ENCODE measurements at regions not wholly inside any gene's neighbourhood (a gene's known extent, or its start where the extent isn't known, plus 50 kb on each side); places are given as distances from the start of the nearest gene placed in this dataset.

DNA sequence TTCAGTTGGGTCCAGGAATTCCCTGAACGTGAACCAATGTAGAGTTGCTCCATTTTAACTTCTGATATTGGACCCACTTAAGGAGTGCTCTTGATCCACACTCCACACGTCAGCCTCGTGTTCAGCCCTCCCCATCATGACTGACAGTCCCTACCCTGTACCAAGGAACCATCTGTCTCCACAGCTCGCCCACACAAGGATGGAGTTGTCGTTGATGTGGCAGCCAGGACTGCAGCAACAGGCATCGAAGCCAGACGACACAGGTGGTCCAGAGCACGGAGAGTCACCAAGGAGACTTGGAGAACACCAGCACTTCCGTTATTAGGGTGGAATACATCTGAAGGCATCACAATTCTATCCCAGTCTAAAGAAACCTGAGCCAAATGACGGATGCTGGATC is 472.1 kb upstream of the NR3C2 start:
- no peak overlapping the region for H2AFZ ChIP-seq (ENCODE audit: low read length)
- in situ Hi-C loops (cut with HindIII; ENCODE audit: extremely low pct_ligation_motif_present, low pct_unique_long_range_greater_than_20kb): no loop called here
- no peaks in the 10 kb centered on the region for H3K79me2 ChIP-seq (ENCODE audit: insufficient read depth, low read length)
- H3K4me3 ChIP-seq (replicated peaks in 1 of 3; ENCODE audit: insufficient read depth in 1 of 3, low read depth in 2 of 3, low read length in 3 of 3): no peak overlapping the region
- no peaks in the 10 kb centered on the region for H4K20me1 ChIP-seq (ENCODE audit: insufficient read depth, low read length)
- H3K4me1 ChIP-seq (ENCODE audit: insufficient read depth, low read length): no peaks in the 10 kb centered on the region
- TF ChIP-seq FOSL1 (CRISPR knock-in tag; IDR thresholded peaks at IDR 0.05; ENCODE audit: borderline replicate concordance) (no peak), CBX2 (IDR thresholded peaks at IDR 0.05; ENCODE audit: low read depth, low read length) (no peak), CBX2 (CRISPR knock-in tag; IDR thresholded peaks at IDR 0.05; ENCODE audit: low read depth) (no peak), ERF (CRISPR knock-in tag; IDR thresholded peaks at IDR 0.05) (no peak)
- TF ChIP-seq, protein P1, sequence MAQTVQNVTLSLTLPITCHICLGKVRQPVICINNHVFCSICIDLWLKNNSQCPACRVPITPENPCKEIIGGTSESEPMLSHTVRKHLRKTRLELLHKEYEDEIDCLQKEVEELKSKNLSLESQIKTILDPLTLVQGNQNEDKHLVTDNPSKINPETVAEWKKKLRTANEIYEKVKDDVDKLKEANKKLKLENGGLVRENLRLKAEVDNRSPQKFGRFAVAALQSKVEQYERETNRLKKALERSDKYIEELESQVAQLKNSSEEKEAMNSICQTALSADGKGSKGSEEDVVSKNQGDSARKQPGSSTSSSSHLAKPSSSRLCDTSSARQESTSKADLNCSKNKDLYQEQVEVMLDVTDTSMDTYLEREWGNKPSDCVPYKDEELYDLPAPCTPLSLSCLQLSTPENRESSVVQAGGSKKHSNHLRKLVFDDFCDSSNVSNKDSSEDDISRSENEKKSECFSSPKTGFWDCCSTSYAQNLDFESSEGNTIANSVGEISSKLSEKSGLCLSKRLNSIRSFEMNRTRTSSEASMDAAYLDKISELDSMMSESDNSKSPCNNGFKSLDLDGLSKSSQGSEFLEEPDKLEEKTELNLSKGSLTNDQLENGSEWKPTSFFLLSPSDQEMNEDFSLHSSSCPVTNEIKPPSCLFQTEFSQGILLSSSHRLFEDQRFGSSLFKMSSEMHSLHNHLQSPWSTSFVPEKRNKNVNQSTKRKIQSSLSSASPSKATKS (CRISPR knock-in tag; IDR thresholded peaks at IDR 0.05): no peak
- no peak for ATAC-seq
- FAIRE-seq: no peak
- no peak overlapping the region for H3K4me2 ChIP-seq (ENCODE audit: low read depth, low read length)
- intact Hi-C loops (cut with micrococcal nuclease; ENCODE audit: unreplicated experiment): no loop called here
- ChIA-PET POLR2A (no interaction called here), CTCF (ENCODE audit: low intra/inter-chr PET ratio, low total read pairs) (no interaction called here)
- WGBS (ENCODE audit: low lambda C conversion rate): 0% methylated on average over 9 of the region's 10 CpGs
- no peak overlapping the region for H3K9ac ChIP-seq (ENCODE audit: insufficient read depth, low read depth, low read length)
- no peaks in the 10 kb centered on the region for H3K27me3 ChIP-seq (ENCODE audit: control insufficient read depth in 1 of 2, insufficient read depth in 2 of 2, low read length in 2 of 2)
- H3K9me3 ChIP-seq (ENCODE audit: low read length): peaks cover 65% of the 10 kb centered on the region
- no peak for DNase-seq (ENCODE audit: low spot score)
- H3K36me3 ChIP-seq (replicated peaks in 1 of 2; ENCODE audit: control insufficient read depth in 1 of 2, insufficient read depth in 2 of 2, low read length in 2 of 2): no peaks in the 10 kb centered on the region
- no peak overlapping the region for H3K27ac ChIP-seq (ENCODE audit: extremely low read length, insufficient read depth, low read length)
- BruUV-seq (replicated peaks): no TSS peak

DNA sequence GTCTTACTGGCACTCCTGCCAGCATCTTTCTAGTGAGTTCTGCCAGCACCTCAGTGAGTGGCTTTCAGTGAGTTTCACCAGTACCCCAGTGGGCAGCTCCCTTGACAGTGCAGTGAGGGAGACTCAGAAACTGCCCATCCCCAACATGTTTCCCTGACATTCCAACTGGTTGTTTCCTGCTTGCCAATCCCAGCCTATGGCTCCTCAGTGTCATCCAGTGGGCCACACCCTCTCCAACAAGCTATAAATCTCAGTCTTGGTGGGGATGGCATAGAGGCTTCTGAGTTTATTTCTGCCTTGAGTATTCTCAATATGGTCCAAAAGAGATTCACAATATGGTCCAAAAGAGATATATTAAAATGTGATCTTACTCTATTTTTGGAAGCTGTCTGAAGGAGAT is 461.2 kb upstream of the NR3C2 start:
- POLR2A ChIA-PET: no interaction called here
- Histone ChIP-seq H3K9me3 (ENCODE audit: low read length) (peaks cover 46% of the 10 kb centered on the region), H3K27ac (ENCODE audit: extremely low read length, insufficient read depth, low read length) (no peak overlapping the region), H3K4me3 (replicated peaks in 1 of 3; ENCODE audit: insufficient read depth in 1 of 3, low read depth in 2 of 3, low read length in 3 of 3) (no peak overlapping the region), H2AFZ (ENCODE audit: low read length) (no peak overlapping the region), H3K4me1 (ENCODE audit: insufficient read depth, low read length) (no peaks in the 10 kb centered on the region), H3K4me2 (ENCODE audit: low read depth, low read length) (no peak overlapping the region), H3K27me3 (ENCODE audit: control insufficient read depth in 1 of 2, insufficient read depth in 2 of 2, low read length in 2 of 2) (no peaks in the 10 kb centered on the region), H3K79me2 (ENCODE audit: insufficient read depth, low read length) (no peaks in the 10 kb centered on the region), H4K20me1 (ENCODE audit: insufficient read depth, low read length) (no peaks in the 10 kb centered on the region), H3K9ac (ENCODE audit: insufficient read depth, low read depth, low read length) (no peak overlapping the region), H3K36me3 (replicated peaks in 1 of 2; ENCODE audit: control insufficient read depth in 1 of 2, insufficient read depth in 2 of 2, low read length in 2 of 2) (no peaks in the 10 kb centered on the region)
- ATAC-seq (no peak), FAIRE-seq (no peak), DNase-seq (ENCODE audit: low spot score) (no peak)
- intact Hi-C loops (cut with micrococcal nuclease; ENCODE audit: unreplicated experiment) (no loop called here), in situ Hi-C loops (cut with HindIII; ENCODE audit: extremely low pct_ligation_motif_present, low pct_unique_long_range_greater_than_20kb) (no loop called here)
- CTCF ChIA-PET (ENCODE audit: low intra/inter-chr PET ratio, low total read pairs): no interaction called here
- BruUV-seq (replicated peaks): no TSS peak
- TF ChIP-seq NFYC (CRISPR knock-in tag; IDR thresholded peaks at IDR 0.05): no peak
- TF ChIP-seq KDM5A (IDR thresholded peaks at IDR 0.05; ENCODE audit: borderline replicate concordance, low read length): no peak
- TF ChIP-seq RXRA (CRISPR knock-in tag; IDR thresholded peaks at IDR 0.05): no peak
- TF ChIP-seq NCOA2 (CRISPR knock-in tag; IDR thresholded peaks at IDR 0.05): no peak
- TF ChIP-seq EZH2 (conservative IDR thresholded peaks at IDR 0.05; ENCODE audit: low read depth, low read length): no peak
- no peak for TF ChIP-seq MTF1 (CRISPR knock-in tag; IDR thresholded peaks at IDR 0.05)
- no peak for TF ChIP-seq REPIN1 (CRISPR knock-in tag; IDR thresholded peaks at IDR 0.05; ENCODE audit: borderline replicate concordance, low read depth)
- no peak for TF ChIP-seq FOXM1 (CRISPR knock-in tag; IDR thresholded peaks at IDR 0.05)
- TF ChIP-seq DNMT3B (CRISPR knock-in tag; conservative IDR thresholded peaks at IDR 0.05): no peak
- TF ChIP-seq ZNF564 (CRISPR knock-in tag; IDR thresholded peaks at IDR 0.05): no peak
- TF ChIP-seq HOXA3 (CRISPR knock-in tag; IDR thresholded peaks at IDR 0.05): no peak
- TF ChIP-seq ESRRA (CRISPR knock-in tag; IDR thresholded peaks at IDR 0.05; ENCODE audit: low read depth): no peak
- TF ChIP-seq, protein P2, sequence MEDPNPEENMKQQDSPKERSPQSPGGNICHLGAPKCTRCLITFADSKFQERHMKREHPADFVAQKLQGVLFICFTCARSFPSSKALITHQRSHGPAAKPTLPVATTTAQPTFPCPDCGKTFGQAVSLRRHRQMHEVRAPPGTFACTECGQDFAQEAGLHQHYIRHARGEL (CRISPR knock-in tag; IDR thresholded peaks at IDR 0.05): no peak
- no peak for TF ChIP-seq ZNF782 (CRISPR knock-in tag; IDR thresholded peaks at IDR 0.05; ENCODE audit: borderline replicate concordance)

All from HepG2 (cell line).